ENCODE measurements at regions not wholly inside any gene's neighbourhood (a gene's known extent, or its start where the extent isn't known, plus 50 kb on each side); places are given as distances from the start of the nearest gene placed in this dataset.

GRCh38 chr1:60292140-60292539 is 218.6 kb upstream of the C1orf87 start:
- Histone ChIP-seq H3K27ac (ENCODE audit: low read length) (no peak overlapping the region), H3K27me3 (ENCODE audit: low read depth, low read length) (no peaks in the 10 kb centered on the region), H3K9ac (ENCODE audit: low read length) (no peak overlapping the region), H3K9me3 (ENCODE audit: insufficient read depth, low read length) (no peaks in the 10 kb centered on the region), H3K36me3 (replicated peaks; ENCODE audit: low read depth, low read length) (no peaks in the 10 kb centered on the region), H3K79me2 (ENCODE audit: low read length) (no peaks in the 10 kb centered on the region), H3K4me1 (ENCODE audit: low read length) (no peaks in the 10 kb centered on the region), H3K4me2 (ENCODE audit: low read length) (no peak overlapping the region), H2AFZ (ENCODE audit: low read depth, low read length) (no peak overlapping the region), H3K4me3 (ENCODE audit: low read length) (no peak overlapping the region), H4K20me1 (ENCODE audit: insufficient read depth, low read length) (no peaks in the 10 kb centered on the region)
- TF ChIP-seq, protein P1, sequence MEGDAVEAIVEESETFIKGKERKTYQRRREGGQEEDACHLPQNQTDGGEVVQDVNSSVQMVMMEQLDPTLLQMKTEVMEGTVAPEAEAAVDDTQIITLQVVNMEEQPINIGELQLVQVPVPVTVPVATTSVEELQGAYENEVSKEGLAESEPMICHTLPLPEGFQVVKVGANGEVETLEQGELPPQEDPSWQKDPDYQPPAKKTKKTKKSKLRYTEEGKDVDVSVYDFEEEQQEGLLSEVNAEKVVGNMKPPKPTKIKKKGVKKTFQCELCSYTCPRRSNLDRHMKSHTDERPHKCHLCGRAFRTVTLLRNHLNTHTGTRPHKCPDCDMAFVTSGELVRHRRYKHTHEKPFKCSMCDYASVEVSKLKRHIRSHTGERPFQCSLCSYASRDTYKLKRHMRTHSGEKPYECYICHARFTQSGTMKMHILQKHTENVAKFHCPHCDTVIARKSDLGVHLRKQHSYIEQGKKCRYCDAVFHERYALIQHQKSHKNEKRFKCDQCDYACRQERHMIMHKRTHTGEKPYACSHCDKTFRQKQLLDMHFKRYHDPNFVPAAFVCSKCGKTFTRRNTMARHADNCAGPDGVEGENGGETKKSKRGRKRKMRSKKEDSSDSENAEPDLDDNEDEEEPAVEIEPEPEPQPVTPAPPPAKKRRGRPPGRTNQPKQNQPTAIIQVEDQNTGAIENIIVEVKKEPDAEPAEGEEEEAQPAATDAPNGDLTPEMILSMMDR (IDR thresholded peaks at IDR 0.05; ENCODE audit: low read depth, low read length), result no peak
- TF ChIP-seq EZH2phosphoT487 (IDR thresholded peaks at IDR 0.05; ENCODE audit: low read depth), result no peak

DNA sequence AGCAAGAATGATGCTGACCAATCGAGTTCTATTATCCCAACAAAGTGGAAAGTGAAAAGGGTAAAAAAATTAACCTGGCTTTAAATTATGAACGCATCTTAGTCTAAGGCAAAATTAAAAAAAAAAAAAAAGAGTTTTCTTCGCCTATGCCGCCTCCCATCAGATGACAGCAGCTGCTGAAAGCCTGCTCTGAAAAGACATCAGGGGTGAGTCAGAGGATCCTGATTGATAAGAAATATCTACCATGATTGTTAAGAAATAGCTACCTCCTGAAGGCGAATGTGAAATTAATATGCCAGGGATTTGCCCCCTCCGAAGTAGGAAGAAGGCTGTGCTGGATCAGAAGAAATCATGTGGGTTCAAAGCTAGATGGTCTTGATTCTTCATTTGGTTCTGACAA is 216.8 kb upstream of the C1orf87 start:
- TF ChIP-seq, protein P1 (IDR thresholded peaks at IDR 0.05; ENCODE audit: low read depth, low read length), result no peak
- no peak for TF ChIP-seq EZH2phosphoT487 (IDR thresholded peaks at IDR 0.05; ENCODE audit: low read depth)
- Histone ChIP-seq H3K9me3 (ENCODE audit: insufficient read depth, low read length) (no peaks in the 10 kb centered on the region), H3K4me1 (ENCODE audit: low read length) (no peaks in the 10 kb centered on the region), H3K9ac (ENCODE audit: low read length) (no peak overlapping the region), H3K4me2 (ENCODE audit: low read length) (no peak overlapping the region), H4K20me1 (ENCODE audit: insufficient read depth, low read length) (no peaks in the 10 kb centered on the region), H3K4me3 (ENCODE audit: low read length) (no peak overlapping the region), H3K79me2 (ENCODE audit: low read length) (no peaks in the 10 kb centered on the region), H2AFZ (ENCODE audit: low read depth, low read length) (no peak overlapping the region), H3K27ac (ENCODE audit: low read length) (no peak overlapping the region), H3K36me3 (replicated peaks; ENCODE audit: low read depth, low read length) (no peaks in the 10 kb centered on the region), H3K27me3 (ENCODE audit: low read depth, low read length) (no peaks in the 10 kb centered on the region)

DNA sequence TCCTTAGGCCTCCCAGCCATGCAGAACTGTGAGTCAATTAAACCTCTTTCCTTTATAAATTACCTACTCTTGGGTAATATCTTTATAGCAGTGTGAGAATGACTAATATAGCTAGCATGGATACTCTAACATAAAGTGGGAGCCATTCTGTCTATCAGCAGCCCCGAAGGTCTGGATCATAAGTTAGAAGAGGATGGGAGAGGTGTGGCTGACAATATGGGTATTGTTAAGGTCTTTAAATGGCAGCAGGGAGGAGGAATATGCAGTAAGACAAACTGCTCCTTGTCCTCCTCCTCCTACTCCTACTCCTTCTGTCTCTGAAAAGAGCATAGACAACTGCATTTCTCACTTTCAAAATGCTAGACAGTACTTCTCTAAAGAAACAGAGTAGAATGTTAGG is 214.0 kb upstream of the C1orf87 start:
- no peak overlapping the region for H2AFZ ChIP-seq (ENCODE audit: low read depth, low read length)
- H3K27ac ChIP-seq (ENCODE audit: low read length), result no peak overlapping the region
- no peak overlapping the region for H3K4me2 ChIP-seq (ENCODE audit: low read length)
- H3K4me1 ChIP-seq (ENCODE audit: low read length), result no peaks in the 10 kb centered on the region
- no peaks in the 10 kb centered on the region for H4K20me1 ChIP-seq (ENCODE audit: insufficient read depth, low read length)
- no peak overlapping the region for H3K4me3 ChIP-seq (ENCODE audit: low read length)
- no peak overlapping the region for H3K9ac ChIP-seq (ENCODE audit: low read length)
- H3K27me3 ChIP-seq (ENCODE audit: low read depth, low read length), result no peaks in the 10 kb centered on the region
- no peak for TF ChIP-seq EZH2phosphoT487 (IDR thresholded peaks at IDR 0.05; ENCODE audit: low read depth)
- TF ChIP-seq, protein P1 (IDR thresholded peaks at IDR 0.05; ENCODE audit: low read depth, low read length), result no peak
- no peaks in the 10 kb centered on the region for H3K9me3 ChIP-seq (ENCODE audit: insufficient read depth, low read length)
- no peaks in the 10 kb centered on the region for H3K79me2 ChIP-seq (ENCODE audit: low read length)
- no peaks in the 10 kb centered on the region for H3K36me3 ChIP-seq (replicated peaks; ENCODE audit: low read depth, low read length)

- no peak overlapping the region for H3K4me3 ChIP-seq (ENCODE audit: low read length)
- peaks cover 11% of the 10 kb centered on the region for H3K4me1 ChIP-seq (ENCODE audit: low read length)
- H3K79me2 ChIP-seq (ENCODE audit: low read length), result no peaks in the 10 kb centered on the region
- TF ChIP-seq EZH2phosphoT487 (IDR thresholded peaks at IDR 0.05; ENCODE audit: low read depth), result no peak
- H3K4me2 ChIP-seq (ENCODE audit: low read length), result no peak overlapping the region
- no peaks in the 10 kb centered on the region for H3K9me3 ChIP-seq (ENCODE audit: insufficient read depth, low read length)
- H3K9ac ChIP-seq (ENCODE audit: low read length), result no peak overlapping the region
- no peak overlapping the region for H2AFZ ChIP-seq (ENCODE audit: low read depth, low read length)
- H3K27ac ChIP-seq (ENCODE audit: low read length), result no peak overlapping the region
- H3K27me3 ChIP-seq (ENCODE audit: low read depth, low read length), result no peaks in the 10 kb centered on the region
- no peaks in the 10 kb centered on the region for H3K36me3 ChIP-seq (replicated peaks; ENCODE audit: low read depth, low read length)
- no peaks in the 10 kb centered on the region for H4K20me1 ChIP-seq (ENCODE audit: insufficient read depth, low read length)
These were observed 210.1 kb upstream of the C1orf87 start for GRCh38 chr1:60283690-60284089.

All from OCI-LY3 (cell line).